ENCODE measurements at regions not wholly inside any gene's neighbourhood (a gene's known extent, or its start where the extent isn't known, plus 50 kb on each side); places are given as distances from the start of the nearest gene placed in this dataset.

DNA sequence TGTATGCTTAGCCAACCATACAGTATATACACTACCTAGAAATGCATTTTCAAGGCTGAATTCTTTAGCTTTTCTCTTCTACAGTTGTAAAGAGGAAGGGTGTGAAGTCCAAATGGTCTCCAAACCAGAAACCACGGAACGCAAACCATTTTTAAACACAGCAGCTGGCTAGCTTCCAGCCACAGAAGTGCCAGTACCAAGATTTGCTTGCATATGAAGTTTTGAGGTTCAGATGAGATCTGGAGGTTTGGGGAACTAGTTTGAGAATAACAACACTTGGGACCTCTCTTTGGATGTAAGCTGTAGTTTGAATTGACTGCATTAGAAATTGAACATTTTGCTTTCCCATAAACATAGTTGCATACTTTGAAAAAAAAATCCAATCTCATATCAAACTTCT, 1243.5 kb downstream of the EFNB2 start:
- Mint-ChIP-seq H3K4me1 (no peaks in the 10 kb centered on the region), H3K4me3 (no peak overlapping the region), H3K27ac (no peak overlapping the region), H3K9me3 (no peaks in the 10 kb centered on the region), H3K36me3 (ENCODE audit: low read depth) (no peaks in the 10 kb centered on the region), H3K27me3 (ENCODE audit: insufficient read depth) (no peaks in the 10 kb centered on the region)
- Histone ChIP-seq H3K9ac (ENCODE audit: extremely low read depth, low read length, poor library complexity, severe bottlenecking) (no peak overlapping the region), H3K27me3 (ENCODE audit: control insufficient read depth, insufficient read depth, low read length, poor library complexity, severe bottlenecking) (no peaks in the 10 kb centered on the region), H3K4me1 (ENCODE audit: control insufficient read depth, insufficient read depth, low read length) (no peaks in the 10 kb centered on the region), H3K4me3 (ENCODE audit: low read length) (no peak overlapping the region), H3K9me3 (ENCODE audit: control insufficient read depth, low read length) (no peaks in the 10 kb centered on the region), H3K36me3 (ENCODE audit: control insufficient read depth, insufficient read depth, low read length) (no peaks in the 10 kb centered on the region), H3K27ac (ENCODE audit: low read depth, low read length) (no peak overlapping the region)
- no peak for TF ChIP-seq CTCF (conservative IDR thresholded peaks at IDR 0.05)
- 90 to 97% methylated on average over 2 of the region's 2 CpGs for WGBS, 2 experiments (ENCODE audit: insufficient coverage in 1 of 2, insufficient read length in 1 of 2)
- no peak for DNase-seq

DNA sequence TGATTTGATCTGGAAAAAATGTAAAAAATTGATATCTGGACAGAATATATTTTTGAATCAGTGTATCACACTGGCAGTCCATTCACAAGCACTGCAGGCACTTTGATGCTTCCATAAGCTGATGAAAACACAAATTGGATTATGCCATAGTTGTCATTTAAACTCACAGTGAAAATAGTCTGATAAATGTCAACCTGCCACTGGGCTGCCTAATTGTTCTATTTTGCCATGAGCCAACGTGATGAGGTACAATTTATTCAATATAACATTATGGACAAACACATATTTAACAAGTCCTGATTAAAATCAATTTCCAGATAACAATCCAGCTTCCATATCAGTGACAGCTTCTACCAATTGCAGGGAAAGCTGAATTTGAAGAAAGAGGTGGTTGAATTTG, 1244.9 kb downstream of the EFNB2 start:
- Mint-ChIP-seq H3K9me3 (no peaks in the 10 kb centered on the region), H3K4me3 (no peak overlapping the region), H3K27me3 (ENCODE audit: insufficient read depth) (no peaks in the 10 kb centered on the region), H3K4me1 (no peaks in the 10 kb centered on the region), H3K27ac (no peak overlapping the region), H3K36me3 (ENCODE audit: low read depth) (no peaks in the 10 kb centered on the region)
- no peak overlapping the region for H3K27ac ChIP-seq (ENCODE audit: low read depth, low read length)
- no peak for DNase-seq
- no peaks in the 10 kb centered on the region for H3K36me3 ChIP-seq (ENCODE audit: control insufficient read depth, insufficient read depth, low read length)
- H3K9ac ChIP-seq (ENCODE audit: extremely low read depth, low read length, poor library complexity, severe bottlenecking), result no peak overlapping the region
- no peaks in the 10 kb centered on the region for H3K9me3 ChIP-seq (ENCODE audit: control insufficient read depth, low read length)
- H3K4me3 ChIP-seq (ENCODE audit: low read length), result no peak overlapping the region
- 77 to 100% methylated on average over 1 of the region's 1 CpG for WGBS, 2 experiments (ENCODE audit: insufficient coverage in 1 of 2, insufficient read length in 1 of 2)
- H3K27me3 ChIP-seq (ENCODE audit: control insufficient read depth, insufficient read depth, low read length, poor library complexity, severe bottlenecking), result no peaks in the 10 kb centered on the region
- H3K4me1 ChIP-seq (ENCODE audit: control insufficient read depth, insufficient read depth, low read length), result no peaks in the 10 kb centered on the region
- no peak for TF ChIP-seq CTCF (conservative IDR thresholded peaks at IDR 0.05)

GRCh38 chr13:105285526-105285925, 1249.9 kb downstream of the EFNB2 start:
- no peak for DNase-seq
- 80 to 90% methylated on average over 1 to 2 of the region's 2 CpGs for WGBS, 2 experiments (ENCODE audit: insufficient coverage in 1 of 2, insufficient read length in 1 of 2)
- H3K36me3 Mint-ChIP-seq (ENCODE audit: low read depth), result no peaks in the 10 kb centered on the region
- H3K27ac Mint-ChIP-seq, result no peak overlapping the region
- H3K4me1 ChIP-seq (ENCODE audit: control insufficient read depth, insufficient read depth, low read length), result no peaks in the 10 kb centered on the region
- H3K36me3 ChIP-seq (ENCODE audit: control insufficient read depth, insufficient read depth, low read length), result no peaks in the 10 kb centered on the region
- H3K9ac ChIP-seq (ENCODE audit: extremely low read depth, low read length, poor library complexity, severe bottlenecking), result no peak overlapping the region
- no peaks in the 10 kb centered on the region for H3K9me3 Mint-ChIP-seq
- H3K9me3 ChIP-seq (ENCODE audit: control insufficient read depth, low read length), result no peaks in the 10 kb centered on the region
- peaks cover 32% of the 10 kb centered on the region for H3K4me1 Mint-ChIP-seq
- TF ChIP-seq CTCF (conservative IDR thresholded peaks at IDR 0.05), result no peak
- no peak overlapping the region for H3K4me3 ChIP-seq (ENCODE audit: low read length)
- H3K27me3 ChIP-seq (ENCODE audit: control insufficient read depth, insufficient read depth, low read length, poor library complexity, severe bottlenecking), result no peaks in the 10 kb centered on the region
- H3K27me3 Mint-ChIP-seq (ENCODE audit: insufficient read depth), result no peaks in the 10 kb centered on the region
- no peak overlapping the region for H3K27ac ChIP-seq (ENCODE audit: low read depth, low read length)
- no peak overlapping the region for H3K4me3 Mint-ChIP-seq

All from endodermal cell (in vitro differentiated cells).